ENCODE measurements at regions not wholly inside any gene's neighbourhood (a gene's known extent, or its start where the extent isn't known, plus 50 kb on each side); places are given as distances from the start of the nearest gene placed in this dataset.

DNA sequence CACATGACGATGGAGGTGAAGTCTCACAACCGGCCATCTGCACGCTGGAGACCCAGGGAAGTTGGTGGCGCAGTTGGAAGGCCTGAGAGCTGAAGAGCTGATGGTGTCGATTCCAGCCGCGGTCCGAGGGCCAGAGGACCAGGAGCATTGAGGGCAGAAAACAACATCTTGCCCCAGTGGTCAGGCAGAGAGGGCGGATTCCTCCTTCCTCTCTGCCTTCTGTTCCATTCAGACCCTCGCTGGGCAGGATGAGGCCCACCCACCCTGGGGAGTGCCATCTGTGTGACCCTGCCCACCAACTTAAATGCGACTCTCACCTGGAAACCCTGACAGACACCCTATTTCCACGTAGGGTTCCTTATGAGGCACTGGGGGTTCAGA, 120.7 kb upstream of the PMEPA1 start:
- TF ChIP-seq CTCF (optimal IDR thresholded peaks at IDR 0.05 in 1 of 3, IDR thresholded peaks at IDR 0.05 in 1 of 3, conservative IDR thresholded peaks at IDR 0.05 in 1 of 3; ENCODE audit: extremely low read depth in 1 of 3, insufficient read depth in 2 of 3, low read length in 3 of 3) (no peak), EZH2 (IDR thresholded peaks at IDR 0.05; ENCODE audit: low read length) (no peak)
